ENCODE measurements at regions not wholly inside any gene's neighbourhood (a gene's known extent, or its start where the extent isn't known, plus 50 kb on each side); places are given as distances from the start of the nearest gene placed in this dataset.

DNA sequence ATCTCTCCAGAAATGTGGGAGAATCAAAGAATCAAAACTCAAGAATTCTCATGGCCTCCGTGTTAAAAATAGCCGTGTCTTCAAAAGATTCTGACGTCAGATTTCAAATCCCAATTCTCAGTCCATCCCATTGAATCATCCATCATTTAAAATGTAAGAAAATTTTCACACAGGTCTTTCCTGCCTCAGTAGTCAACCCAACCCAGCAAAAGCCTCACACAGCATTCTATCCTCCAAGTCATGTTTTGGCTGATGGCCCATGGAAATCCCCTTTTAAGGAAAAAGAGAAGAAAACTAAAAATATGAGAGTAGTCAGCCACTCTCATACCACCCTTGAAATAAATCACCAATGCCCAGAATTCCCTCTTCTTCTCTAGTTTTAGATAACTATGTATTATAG lies 211.8 kb downstream of the C1D start:
- Histone ChIP-seq H3K27ac (replicated peaks in 1 of 4) (no peak overlapping the region), H3K9me3 (no peaks in the 10 kb centered on the region), H3K36me3 (no peaks in the 10 kb centered on the region), H3K4me1 (peaks cover 5 to 8% (median 7%) of the 10 kb centered on the region in 4 donors), H3K27me3 (no peaks in the 10 kb centered on the region), H3K4me3 (no peak overlapping the region)
- no peak for DNase-seq (ENCODE audit: extremely low spot score)
- intact Hi-C loops (cut with DNase I), result no loop called here
- WGBS, result 82% methylated on average over 3 of the region's 3 CpGs
- no peak for TF ChIP-seq EP300 (IDR thresholded peaks at IDR 0.05)
- TF ChIP-seq, protein P1, sequence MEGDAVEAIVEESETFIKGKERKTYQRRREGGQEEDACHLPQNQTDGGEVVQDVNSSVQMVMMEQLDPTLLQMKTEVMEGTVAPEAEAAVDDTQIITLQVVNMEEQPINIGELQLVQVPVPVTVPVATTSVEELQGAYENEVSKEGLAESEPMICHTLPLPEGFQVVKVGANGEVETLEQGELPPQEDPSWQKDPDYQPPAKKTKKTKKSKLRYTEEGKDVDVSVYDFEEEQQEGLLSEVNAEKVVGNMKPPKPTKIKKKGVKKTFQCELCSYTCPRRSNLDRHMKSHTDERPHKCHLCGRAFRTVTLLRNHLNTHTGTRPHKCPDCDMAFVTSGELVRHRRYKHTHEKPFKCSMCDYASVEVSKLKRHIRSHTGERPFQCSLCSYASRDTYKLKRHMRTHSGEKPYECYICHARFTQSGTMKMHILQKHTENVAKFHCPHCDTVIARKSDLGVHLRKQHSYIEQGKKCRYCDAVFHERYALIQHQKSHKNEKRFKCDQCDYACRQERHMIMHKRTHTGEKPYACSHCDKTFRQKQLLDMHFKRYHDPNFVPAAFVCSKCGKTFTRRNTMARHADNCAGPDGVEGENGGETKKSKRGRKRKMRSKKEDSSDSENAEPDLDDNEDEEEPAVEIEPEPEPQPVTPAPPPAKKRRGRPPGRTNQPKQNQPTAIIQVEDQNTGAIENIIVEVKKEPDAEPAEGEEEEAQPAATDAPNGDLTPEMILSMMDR (IDR thresholded peaks at IDR 0.05), result no peak
- no peak for TF ChIP-seq POLR2A (IDR thresholded peaks at IDR 0.05; ENCODE audit: low read depth)
- no peak for TF ChIP-seq POLR2AphosphoS5 (IDR thresholded peaks at IDR 0.05)

DNA sequence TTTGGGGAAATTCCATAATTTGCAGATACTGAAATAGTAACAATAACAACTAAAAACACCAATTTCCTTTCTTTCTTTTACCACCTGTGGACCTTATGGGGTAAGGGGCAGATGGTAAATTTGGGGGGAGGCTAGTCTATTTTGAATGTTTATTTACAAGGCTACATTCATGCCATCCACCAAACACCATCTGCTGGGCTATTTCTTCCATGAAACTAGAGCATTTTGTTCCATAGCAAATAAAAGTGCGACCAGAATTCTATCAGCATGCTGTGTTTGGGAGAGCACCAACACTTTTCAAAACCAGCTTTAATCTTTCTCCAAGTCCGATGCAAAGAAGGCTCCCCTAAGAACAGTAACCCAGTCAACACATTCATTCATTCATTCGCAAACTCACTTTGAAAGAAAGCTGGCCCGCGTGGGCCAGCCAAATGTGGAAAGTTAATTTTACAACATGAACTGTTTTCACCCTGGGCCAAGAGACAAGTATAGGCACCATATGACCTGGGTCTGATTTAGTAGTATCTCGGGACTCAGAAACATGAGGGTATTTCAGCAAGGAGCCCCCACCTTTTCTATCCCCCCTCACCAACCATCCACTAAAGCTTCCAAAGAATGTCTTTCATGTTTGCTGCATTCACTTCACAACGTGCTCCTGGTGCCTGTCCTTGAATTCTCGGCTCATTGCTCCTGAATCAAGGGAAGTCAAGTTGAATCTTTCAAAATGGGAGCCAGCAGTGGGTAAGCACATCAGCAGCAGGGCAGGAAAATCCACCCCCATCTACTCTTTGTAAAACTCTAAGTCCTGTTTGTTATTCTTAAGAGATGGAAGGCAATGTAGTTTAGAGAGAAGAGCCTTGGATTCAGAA lies 210.6 kb downstream of the C1D start:
- Histone ChIP-seq H3K27ac (replicated peaks in 1 of 4) (no peak overlapping the region), H3K27me3 (no peaks in the 10 kb centered on the region), H3K36me3 (no peaks in the 10 kb centered on the region), H3K4me1 (no peaks in the 10 kb centered on the region), H3K4me3 (no peak overlapping the region), H3K9me3 (no peaks in the 10 kb centered on the region)
- WGBS, result 85% methylated on average over 8 of the region's 8 CpGs
- TF ChIP-seq EP300 (IDR thresholded peaks at IDR 0.05) (no peak), POLR2AphosphoS5 (IDR thresholded peaks at IDR 0.05) (no peak), POLR2A (IDR thresholded peaks at IDR 0.05; ENCODE audit: low read depth) (no peak)
- TF ChIP-seq, protein P1 (IDR thresholded peaks at IDR 0.05), result no peak
- intact Hi-C loops (cut with DNase I), result no loop called here
- DNase-seq (ENCODE audit: extremely low spot score), result no peak

DNA sequence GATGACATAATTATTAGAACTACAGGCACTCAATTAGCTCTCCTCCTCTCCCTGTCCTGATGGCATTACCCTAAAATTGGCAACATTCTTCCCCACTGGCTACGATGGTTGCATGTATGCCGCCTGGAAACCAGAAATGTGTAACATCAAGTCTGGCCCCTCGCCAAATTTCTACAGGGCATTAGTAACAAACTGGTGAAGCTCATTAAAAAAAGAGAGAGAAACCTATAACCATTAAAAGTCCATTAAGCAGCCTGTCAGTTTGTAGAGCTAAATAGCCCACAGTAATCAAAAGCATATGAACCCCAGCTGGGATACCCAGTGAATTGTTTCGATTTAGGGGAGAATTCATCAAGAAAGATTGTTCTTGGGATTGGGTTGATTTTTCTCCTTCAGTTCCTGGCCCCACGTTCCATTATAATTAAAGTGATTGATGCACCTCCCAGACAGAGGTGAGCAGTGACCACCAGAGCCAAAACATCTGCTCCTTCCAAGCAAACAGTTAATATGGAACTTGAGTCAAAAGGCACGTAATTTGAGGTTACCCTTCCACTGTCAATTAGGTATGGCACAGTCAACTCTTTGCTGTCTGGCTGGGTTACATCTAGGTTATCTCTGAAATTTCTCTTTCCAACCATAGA lies 208.6 kb downstream of the C1D start:
- no peaks in the 10 kb centered on the region for H3K9me3 ChIP-seq
- 72% methylated on average over 6 of the region's 6 CpGs for WGBS
- no peaks in the 10 kb centered on the region for H3K4me1 ChIP-seq
- TF ChIP-seq EP300 (IDR thresholded peaks at IDR 0.05) (no peak), POLR2AphosphoS5 (IDR thresholded peaks at IDR 0.05) (no peak), POLR2A (IDR thresholded peaks at IDR 0.05; ENCODE audit: low read depth) (no peak)
- TF ChIP-seq, protein P1 (IDR thresholded peaks at IDR 0.05), result no peak
- DNase-seq (ENCODE audit: extremely low spot score), result no peak
- intact Hi-C loops (cut with DNase I), result no loop called here
- H3K36me3 ChIP-seq, result no peaks in the 10 kb centered on the region
- no peak overlapping the region for H3K4me3 ChIP-seq
- no peaks in the 10 kb centered on the region for H3K27me3 ChIP-seq
- no peak overlapping the region for H3K27ac ChIP-seq (replicated peaks in 1 of 4)

DNA sequence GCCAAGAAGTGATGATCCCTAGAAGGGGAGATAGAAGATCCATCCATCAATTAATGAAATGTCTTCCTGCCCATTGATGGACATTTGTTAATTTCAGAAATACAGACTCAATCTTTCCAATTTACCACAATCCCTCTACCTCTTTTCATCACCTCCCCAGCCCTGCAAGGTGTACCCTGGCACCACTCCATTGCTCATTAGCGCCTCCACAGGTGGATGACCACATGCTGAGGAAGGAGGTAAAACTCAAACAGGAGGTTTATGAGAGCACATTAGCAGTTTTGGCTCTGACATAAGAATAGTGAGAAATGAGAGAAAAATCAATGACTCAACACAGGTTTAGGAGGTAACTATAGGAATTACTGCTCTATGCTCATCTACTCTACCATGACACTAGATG lies 208.0 kb downstream of the C1D start:
- no peaks in the 10 kb centered on the region for H3K9me3 ChIP-seq
- intact Hi-C loops (cut with DNase I), result no loop called here

More for the DNA sequence above, 208.0 kb downstream of the C1D start:
- Histone ChIP-seq H3K27ac (replicated peaks in 1 of 4) (no peak overlapping the region), H3K27me3 (no peaks in the 10 kb centered on the region), H3K4me3 (no peak overlapping the region), H3K4me1 (no peaks in the 10 kb centered on the region), H3K36me3 (no peaks in the 10 kb centered on the region)
- no peak for DNase-seq (ENCODE audit: extremely low spot score)
- TF ChIP-seq POLR2A (IDR thresholded peaks at IDR 0.05; ENCODE audit: low read depth) (no peak), EP300 (IDR thresholded peaks at IDR 0.05) (no peak), POLR2AphosphoS5 (IDR thresholded peaks at IDR 0.05) (no peak)
- TF ChIP-seq, protein P1 (IDR thresholded peaks at IDR 0.05), result no peak
- WGBS, result 86% methylated on average over 1 of the region's 1 CpG
